GM12872 (cell line): ENCODE measurements at regions not wholly inside any gene's neighbourhood (a gene's known extent, or its start where the extent isn't known, plus 50 kb on each side); places are given as distances from the start of the nearest gene placed in this dataset.

ENCODE experiments used
- TF ChIP-seq, protein P1 (sequence below): IDR thresholded peaks from 3 replicates; pipeline ENCODE4 v1.5.1; 2011; ENCODE audit warnings: low read depth, mild to moderate bottlenecking, low read length, moderate library complexity; ENCODE audit not compliant: insufficient read depth

DNA sequence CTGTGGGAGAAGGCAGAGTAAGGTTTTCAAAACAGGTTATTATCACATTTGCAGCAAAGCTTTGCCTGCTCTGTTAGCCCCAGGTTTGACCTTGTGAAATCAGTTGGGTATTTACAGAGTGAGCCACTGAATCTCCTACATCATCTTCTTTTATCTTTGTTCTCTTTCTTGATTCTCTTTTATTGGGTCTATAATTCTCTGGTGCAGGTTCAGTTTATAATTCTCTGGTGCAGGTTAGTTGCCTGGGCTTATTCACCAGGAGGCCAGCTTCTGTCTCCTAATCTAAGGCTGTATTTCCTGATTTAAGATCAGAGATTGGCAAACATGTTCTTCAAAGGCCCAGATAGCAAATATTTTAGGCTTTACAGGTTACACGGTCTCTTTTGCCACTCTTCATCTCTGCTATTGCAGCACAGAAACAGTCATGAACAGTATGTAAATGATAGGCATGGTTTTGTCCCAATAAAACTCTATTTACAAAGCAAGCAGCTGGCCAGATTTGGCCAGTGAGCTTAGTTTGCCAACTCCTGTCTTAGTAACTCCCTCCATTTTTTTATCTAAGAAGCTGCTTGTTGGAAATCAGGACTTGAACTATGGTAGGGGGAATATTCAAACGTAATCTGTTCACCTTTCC is 205.0 kb upstream of the RIMS1 start:
- TF ChIP-seq, protein P1, sequence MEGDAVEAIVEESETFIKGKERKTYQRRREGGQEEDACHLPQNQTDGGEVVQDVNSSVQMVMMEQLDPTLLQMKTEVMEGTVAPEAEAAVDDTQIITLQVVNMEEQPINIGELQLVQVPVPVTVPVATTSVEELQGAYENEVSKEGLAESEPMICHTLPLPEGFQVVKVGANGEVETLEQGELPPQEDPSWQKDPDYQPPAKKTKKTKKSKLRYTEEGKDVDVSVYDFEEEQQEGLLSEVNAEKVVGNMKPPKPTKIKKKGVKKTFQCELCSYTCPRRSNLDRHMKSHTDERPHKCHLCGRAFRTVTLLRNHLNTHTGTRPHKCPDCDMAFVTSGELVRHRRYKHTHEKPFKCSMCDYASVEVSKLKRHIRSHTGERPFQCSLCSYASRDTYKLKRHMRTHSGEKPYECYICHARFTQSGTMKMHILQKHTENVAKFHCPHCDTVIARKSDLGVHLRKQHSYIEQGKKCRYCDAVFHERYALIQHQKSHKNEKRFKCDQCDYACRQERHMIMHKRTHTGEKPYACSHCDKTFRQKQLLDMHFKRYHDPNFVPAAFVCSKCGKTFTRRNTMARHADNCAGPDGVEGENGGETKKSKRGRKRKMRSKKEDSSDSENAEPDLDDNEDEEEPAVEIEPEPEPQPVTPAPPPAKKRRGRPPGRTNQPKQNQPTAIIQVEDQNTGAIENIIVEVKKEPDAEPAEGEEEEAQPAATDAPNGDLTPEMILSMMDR = no peak

DNA sequence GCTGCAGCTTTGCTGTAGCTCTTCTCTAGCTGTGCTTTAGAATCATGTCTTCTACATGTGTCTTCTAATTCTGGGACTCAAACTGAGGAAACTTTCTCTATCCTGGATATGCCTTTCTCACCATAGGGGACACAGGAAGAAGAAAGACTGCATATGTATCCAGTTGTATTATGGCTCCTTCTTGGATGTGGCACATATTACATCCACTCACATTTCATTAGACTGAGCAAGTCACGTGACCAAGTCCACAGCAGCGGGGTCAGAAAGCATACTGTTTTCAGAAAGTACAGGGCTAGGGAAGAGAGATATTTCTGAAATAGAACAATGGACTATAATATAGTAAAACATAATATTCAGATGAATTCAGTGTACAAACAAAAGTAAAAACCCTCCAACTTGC is 187.6 kb upstream of the RIMS1 start:
- TF ChIP-seq, protein P1 = no peak

DNA sequence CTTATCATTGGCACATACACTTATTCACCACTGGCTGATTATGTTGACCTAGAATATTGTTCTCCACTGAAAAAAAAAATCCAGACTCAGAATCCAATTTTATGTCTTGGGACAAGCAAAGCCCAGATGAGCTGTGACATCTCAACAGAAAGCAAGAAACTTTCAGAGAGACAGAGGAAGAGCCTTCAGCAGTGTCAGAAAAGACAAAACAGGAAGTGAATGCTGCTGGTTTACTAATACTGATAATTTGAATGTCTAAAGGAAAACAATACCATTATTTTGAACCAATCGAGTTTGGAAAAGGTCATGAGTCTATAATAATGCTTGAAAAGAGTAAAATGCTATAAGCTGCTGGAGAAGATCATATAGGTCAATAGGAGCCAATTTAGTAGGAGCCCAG is 179.8 kb upstream of the RIMS1 start:
- TF ChIP-seq, protein P1 = no peak

DNA sequence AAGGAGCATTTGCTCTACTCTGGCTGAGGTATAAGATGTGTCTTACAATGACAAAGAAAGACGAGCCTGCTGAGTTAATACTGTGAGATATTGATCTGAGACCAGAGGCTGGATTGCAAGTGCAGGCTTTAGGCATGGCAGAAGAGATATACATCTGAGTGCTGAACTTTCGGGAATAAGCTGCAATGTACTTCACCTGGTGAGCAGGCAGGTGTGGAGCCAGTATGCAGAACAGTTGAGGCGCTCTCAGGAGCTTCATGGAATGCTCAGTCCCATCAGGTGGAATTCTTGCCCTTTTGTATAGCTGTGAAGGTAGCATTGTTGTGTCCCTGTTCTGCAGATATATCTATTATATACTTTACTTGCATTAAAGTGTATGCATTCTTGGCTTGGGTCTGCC is 179.3 kb upstream of the RIMS1 start:
- TF ChIP-seq, protein P1 = no peak

DNA sequence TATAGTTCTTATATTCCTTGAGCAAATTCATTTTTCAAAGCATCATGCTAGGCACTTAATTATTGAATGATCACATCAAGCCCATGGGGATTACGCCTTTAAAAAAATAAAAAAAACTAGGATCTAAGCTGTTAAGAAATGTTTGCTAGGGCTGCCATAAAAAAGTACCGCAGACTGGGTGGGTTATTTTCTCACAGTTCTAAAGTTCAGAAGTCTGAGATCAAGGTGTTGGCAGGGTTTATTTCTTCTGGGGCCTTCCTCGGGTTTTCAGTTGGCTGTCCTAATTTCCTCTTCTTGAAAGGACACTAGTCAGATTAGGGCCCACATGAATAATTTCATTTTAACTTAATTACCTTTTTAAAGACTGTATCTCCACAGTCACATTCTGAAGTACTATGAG is 165.6 kb upstream of the RIMS1 start:
- TF ChIP-seq, protein P1 = no peak

DNA sequence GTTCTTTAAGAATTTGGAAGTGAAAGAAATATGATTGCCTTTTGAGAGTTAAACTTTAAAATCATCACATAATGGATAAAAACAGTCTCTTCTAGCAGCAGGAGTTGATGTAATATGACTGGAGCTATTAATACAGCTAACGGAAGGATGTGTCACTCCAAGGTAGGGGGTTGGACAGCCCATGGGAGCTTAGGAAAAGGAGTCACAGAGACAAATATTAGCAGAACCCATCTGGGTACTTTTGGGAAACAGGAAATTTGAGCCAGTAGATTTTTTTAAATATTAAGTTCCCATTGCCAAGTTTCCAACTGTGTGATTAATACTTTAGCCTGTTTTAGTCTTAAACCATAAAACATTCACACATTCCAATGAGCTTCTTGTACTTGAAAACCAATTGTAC is 164.7 kb upstream of the RIMS1 start:
- TF ChIP-seq, protein P1 = no peak

DNA sequence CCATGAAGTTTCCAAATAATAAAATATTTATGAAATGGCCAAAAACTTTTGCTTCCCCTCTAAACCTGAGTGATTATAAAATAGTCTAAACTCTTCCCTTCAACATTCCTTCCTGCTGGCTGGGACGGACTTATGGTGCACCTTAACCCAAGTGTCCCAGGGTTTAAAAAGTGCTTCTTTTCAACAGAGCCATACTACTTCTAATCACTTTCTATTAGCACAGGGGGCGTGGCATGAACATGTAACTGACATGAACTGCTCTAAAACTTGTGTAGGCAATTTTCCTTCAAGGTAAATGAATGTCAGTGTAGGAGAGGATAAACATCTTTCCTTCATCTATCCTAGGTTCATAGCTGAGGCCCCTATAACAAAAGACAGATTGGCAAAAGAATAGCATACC is 163.6 kb upstream of the RIMS1 start:
- TF ChIP-seq, protein P1 = no peak
